ENCODE measurements at regions not wholly inside any gene's neighbourhood (a gene's known extent, or its start where the extent isn't known, plus 50 kb on each side); places are given as distances from the start of the nearest gene placed in this dataset.

GRCh38 chr1:221032204-221032585 lies 153.0 kb downstream of the HLX start:
- TF ChIP-seq EZH2phosphoT487 (IDR thresholded peaks at IDR 0.05; ENCODE audit: insufficient read depth, low read depth): no peak
- no peak for TF ChIP-seq EZH2 (IDR thresholded peaks at IDR 0.05; ENCODE audit: insufficient read depth, poor library complexity, severe bottlenecking)
